SK-MEL-5 (cell line): ENCODE measurements at regions not wholly inside any gene's neighbourhood (a gene's known extent, or its start where the extent isn't known, plus 50 kb on each side); places are given as distances from the start of the nearest gene placed in this dataset.

Source experiments
- DNase-seq: peaks from one replicate; pipeline ENCODE4 v3.0.0-alpha.2; 2016; ENCODE audit warnings: low read depth, low spot score
- in situ Hi-C: cut with HindIII; loops from 2 replicates; pipeline ENCODE4 v1.10.0; 2016; ENCODE audit warnings: low sequenced_read_pairs, high pct_unique_total_duplicates, low pct_unique_long_range_greater_than_20kb

- DNase-seq = peak; percentile 56
- in situ Hi-C loops = no loop called here
These were observed 1010.9 kb upstream of the NXPH2 start for GRCh38 chr2:139790807-139791752.

GRCh38 chr2:139790136-139790535 lies 1009.9 kb upstream of the NXPH2 start:
- DNase-seq = no peak
- in situ Hi-C loops = no loop called here

- in situ Hi-C loops = no loop called here
- no peak for DNase-seq
These were observed 998.5 kb upstream of the NXPH2 start for GRCh38 chr2:139778732-139779131.

GRCh38 chr2:139773720-139774277 lies 993.6 kb upstream of the NXPH2 start:
- DNase-seq = no peak
- in situ Hi-C loops = no loop called here

GRCh38 chr2:139769633-139770032 lies 989.4 kb upstream of the NXPH2 start:
- DNase-seq = no peak
- in situ Hi-C loops = no loop called here

GRCh38 chr2:139763705-139764104 lies 983.5 kb upstream of the NXPH2 start:
- in situ Hi-C loops = no loop called here
- DNase-seq = no peak

GRCh38 chr2:139759000-139759505 lies 978.9 kb upstream of the NXPH2 start:
- in situ Hi-C loops = no loop called here
- no peak for DNase-seq

- in situ Hi-C loops = no loop called here
- no peak for DNase-seq
These were observed 966.7 kb upstream of the NXPH2 start for GRCh38 chr2:139746901-139747300.

GRCh38 chr2:139744273-139744672 lies 964.1 kb upstream of the NXPH2 start:
- DNase-seq = no peak
- in situ Hi-C loops = no loop called here

- in situ Hi-C loops = no loop called here
- DNase-seq = no peak
These were observed 962.3 kb upstream of the NXPH2 start for GRCh38 chr2:139742216-139743172.

- no peak for DNase-seq
- in situ Hi-C loops = no loop called here
These were observed 957.5 kb upstream of the NXPH2 start for GRCh38 chr2:139737659-139738058.

- in situ Hi-C loops = no loop called here
- DNase-seq = no peak
These were observed 950.0 kb upstream of the NXPH2 start for GRCh38 chr2:139730197-139730596.

GRCh38 chr2:139721411-139721995 lies 941.3 kb upstream of the NXPH2 start:
- DNase-seq = no peak
- in situ Hi-C loops = no loop called here

GRCh38 chr2:139720056-139720455 lies 939.9 kb upstream of the NXPH2 start:
- in situ Hi-C loops = no loop called here
- no peak for DNase-seq

- DNase-seq = no peak
- in situ Hi-C loops = no loop called here
These were observed 924.4 kb upstream of the NXPH2 start for GRCh38 chr2:139704606-139705005.

GRCh38 chr2:139694327-139694726 lies 914.1 kb upstream of the NXPH2 start:
- DNase-seq = no peak
- in situ Hi-C loops = no loop called here

GRCh38 chr2:139686205-139686604 lies 906.0 kb upstream of the NXPH2 start:
- no peak for DNase-seq
- in situ Hi-C loops = no loop called here
